ENCODE measurements at regions not wholly inside any gene's neighbourhood (a gene's known extent, or its start where the extent isn't known, plus 50 kb on each side); places are given as distances from the start of the nearest gene placed in this dataset.
"Not testable (repeated sequence)": the region's sequence is repeated elsewhere in the genome, so short reads cannot be mapped to it uniquely, and the experiment has no call there.

GRCh38 chr11:25159341-25159740 is 662.5 kb downstream of the LUZP2 start:
- no peak for DNase-seq (ENCODE audit: low read depth)

- no peak for DNase-seq (ENCODE audit: low read depth)
These were observed 666.6 kb downstream of the LUZP2 start for GRCh38 chr11:25163421-25163820.

- DNase-seq (ENCODE audit: low read depth) = no peak
These were observed 683.3 kb downstream of the LUZP2 start for GRCh38 chr11:25180187-25180586.

- DNase-seq (ENCODE audit: low read depth) = no peak
These were observed 686.6 kb downstream of the LUZP2 start for GRCh38 chr11:25183411-25183810.

- DNase-seq (ENCODE audit: low read depth) = no peak
These were observed 700.7 kb downstream of the LUZP2 start for GRCh38 chr11:25197515-25197914.

- no peak for DNase-seq (ENCODE audit: low read depth)
These were observed 701.9 kb downstream of the LUZP2 start for GRCh38 chr11:25198704-25199103.

- no peak for DNase-seq (ENCODE audit: low read depth)
These were observed 704.1 kb downstream of the LUZP2 start for GRCh38 chr11:25200925-25201324.

- no peak for DNase-seq (ENCODE audit: low read depth)
These were observed 709.9 kb downstream of the LUZP2 start for GRCh38 chr11:25206762-25207161.

GRCh38 chr11:25211635-25212254 is 714.9 kb downstream of the LUZP2 start:
- no peak for DNase-seq (ENCODE audit: low read depth)

GRCh38 chr11:25214535-25215176 is 717.8 kb downstream of the LUZP2 start:
- DNase-seq (ENCODE audit: low read depth) = no peak

GRCh38 chr11:25218036-25218435 is 721.2 kb downstream of the LUZP2 start:
- DNase-seq (ENCODE audit: low read depth) = no peak

GRCh38 chr11:25225078-25225477 is 728.2 kb downstream of the LUZP2 start:
- no peak for DNase-seq (ENCODE audit: low read depth)

- no peak for DNase-seq (ENCODE audit: low read depth)
These were observed 746.1 kb downstream of the LUZP2 start for GRCh38 chr11:25242928-25243327.

- no peak for DNase-seq (ENCODE audit: low read depth)
These were observed 747.3 kb downstream of the LUZP2 start for GRCh38 chr11:25244126-25244525.

- no peak for DNase-seq (ENCODE audit: low read depth)
These were observed 750.5 kb downstream of the LUZP2 start for GRCh38 chr11:25247336-25247735.

- DNase-seq (ENCODE audit: low read depth) = no peak
These were observed 756.0 kb downstream of the LUZP2 start for GRCh38 chr11:25252854-25253253.

GRCh38 chr11:25263861-25264260 is 767.0 kb downstream of the LUZP2 start:
- not testable (repeated sequence) for DNase-seq (ENCODE audit: low read depth)

GRCh38 chr11:25271301-25271700 is 774.4 kb downstream of the LUZP2 start:
- no peak for DNase-seq (ENCODE audit: low read depth)

GRCh38 chr11:25272214-25272613 is 775.4 kb downstream of the LUZP2 start:
- no peak for DNase-seq (ENCODE audit: low read depth)

- DNase-seq (ENCODE audit: low read depth) = not testable (repeated sequence)
These were observed 784.0 kb downstream of the LUZP2 start for GRCh38 chr11:25280821-25281220.

GRCh38 chr11:25293166-25293565 is 796.3 kb downstream of the LUZP2 start:
- no peak for DNase-seq (ENCODE audit: low read depth)

- no peak for DNase-seq (ENCODE audit: low read depth)
These were observed 801.6 kb downstream of the LUZP2 start for GRCh38 chr11:25298450-25298849.

GRCh38 chr11:25309818-25310217 is 813.0 kb downstream of the LUZP2 start:
- DNase-seq (ENCODE audit: low read depth) = no peak

GRCh38 chr11:25317216-25317615 is 820.4 kb downstream of the LUZP2 start:
- DNase-seq (ENCODE audit: low read depth) = no peak

Measured in T follicular helper cell (primary cell).